SK-N-SH treated with all-trans-retinoic acid at 6 μM for 48 hours (cell line): ENCODE measurements at regions not wholly inside any gene's neighbourhood (a gene's known extent, or its start where the extent isn't known, plus 50 kb on each side); places are given as distances from the start of the nearest gene placed in this dataset.

Experiments used
- ARNTL ChIP-seq: fragments of 450-650 bp; formaldehyde crosslinking; IDR thresholded peaks from 2 replicates; pipeline ENCODE4 v1.5.0; 2020; ENCODE audit warnings: low read depth, mild to moderate bottlenecking, moderate library complexity, borderline replicate concordance
- GLIS3 ChIP-seq: fragments of 250-450 bp; sonication (Bioruptor Pico); IDR thresholded peaks from 2 replicates; pipeline ENCODE4 v1.5.0; 2020; ENCODE audit warnings: mild to moderate bottlenecking, moderate library complexity
- OSR1 ChIP-seq: fragments of 250-450 bp; sonication (Bioruptor Pico); IDR thresholded peaks from 2 replicates; pipeline ENCODE4 v1.8.0; 2022; ENCODE audit warnings: moderate library complexity, mild to moderate bottlenecking, inconsistent platforms
- PPARA ChIP-seq: fragments of 250-450 bp; sonication (Bioruptor Pico); IDR thresholded peaks from 2 replicates; pipeline ENCODE4 v1.5.0; 2020; ENCODE audit warnings: mild to moderate bottlenecking, borderline replicate concordance
- RARB ChIP-seq: fragments of 250-450 bp; sonication (Bioruptor Pico); IDR thresholded peaks from 2 replicates; pipeline ENCODE4 v1.8.0; 2021; ENCODE audit warnings: mild to moderate bottlenecking, moderate library complexity
- SNAI2 ChIP-seq: fragments of 250-450 bp; sonication (Bioruptor Pico); IDR thresholded peaks from 2 replicates; pipeline ENCODE4 v1.5.0; 2020; ENCODE audit warnings: mild to moderate bottlenecking, moderate library complexity
- TCF4 ChIP-seq: fragments of 250-450 bp; sonication (Bioruptor Pico); IDR thresholded peaks from 2 replicates; pipeline ENCODE4 v1.8.0; 2021; ENCODE audit warnings: mild to moderate bottlenecking, moderate library complexity, borderline replicate concordance
- ZNF565 ChIP-seq: fragments of 450-650 bp; formaldehyde crosslinking; conservative IDR thresholded peaks from 2 replicates; pipeline ENCODE4 v1.5.0; 2020; ENCODE audit warnings: low read depth, mild to moderate bottlenecking, moderate library complexity
- ZNF70 ChIP-seq: fragments of 450-650 bp; formaldehyde crosslinking; IDR thresholded peaks from 2 replicates; pipeline ENCODE4 v1.5.0; 2020; ENCODE audit warnings: mild to moderate bottlenecking, moderate library complexity
- ZNF8 ChIP-seq: fragments of 450-650 bp; formaldehyde crosslinking; IDR thresholded peaks from 2 replicates; pipeline ENCODE4 v1.5.0; 2020; ENCODE audit warnings: mild to moderate bottlenecking, moderate library complexity
- TF ChIP-seq, protein P1 (sequence below): fragments of 250-450 bp; sonication (Bioruptor Pico); IDR thresholded peaks from 2 replicates; pipeline ENCODE4 v1.8.0; 2020; ENCODE audit warnings: mild to moderate bottlenecking, moderate library complexity, borderline replicate concordance
- TF ChIP-seq, protein P2 (sequence below): fragments of 250-450 bp; sonication (Bioruptor Pico); IDR thresholded peaks from 2 replicates; pipeline ENCODE4 v1.8.0; 2021; ENCODE audit warnings: low read depth, mild to moderate bottlenecking, moderate library complexity, borderline replicate concordance
- TF ChIP-seq, protein P3 (sequence below): fragments of 250-450 bp; sonication (Bioruptor Pico); IDR thresholded peaks from 2 replicates; pipeline ENCODE4 v1.5.1; 2020; ENCODE audit warnings: low read depth, mild to moderate bottlenecking, moderate library complexity

DNA sequence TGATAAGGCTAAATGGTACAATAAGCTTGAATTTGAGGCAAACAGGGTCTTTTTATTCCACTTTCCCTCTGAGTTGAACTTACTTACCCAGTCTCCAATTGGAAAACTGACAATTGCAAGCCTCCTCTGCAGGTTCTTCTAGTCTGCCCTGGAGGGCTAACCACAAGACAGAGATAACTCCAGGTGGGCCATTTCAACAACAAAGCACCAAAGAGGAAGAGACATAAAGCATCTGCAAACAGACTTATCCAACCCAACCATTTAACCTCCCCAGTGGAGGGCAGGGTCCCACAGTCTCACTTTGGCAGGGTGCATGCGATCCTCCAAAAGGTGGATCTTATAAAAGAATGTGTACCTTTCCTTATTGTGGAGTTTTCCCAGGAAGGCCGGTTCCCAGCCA is 525.8 kb downstream of the DIPK2A start:
- TF ChIP-seq, protein P1, sequence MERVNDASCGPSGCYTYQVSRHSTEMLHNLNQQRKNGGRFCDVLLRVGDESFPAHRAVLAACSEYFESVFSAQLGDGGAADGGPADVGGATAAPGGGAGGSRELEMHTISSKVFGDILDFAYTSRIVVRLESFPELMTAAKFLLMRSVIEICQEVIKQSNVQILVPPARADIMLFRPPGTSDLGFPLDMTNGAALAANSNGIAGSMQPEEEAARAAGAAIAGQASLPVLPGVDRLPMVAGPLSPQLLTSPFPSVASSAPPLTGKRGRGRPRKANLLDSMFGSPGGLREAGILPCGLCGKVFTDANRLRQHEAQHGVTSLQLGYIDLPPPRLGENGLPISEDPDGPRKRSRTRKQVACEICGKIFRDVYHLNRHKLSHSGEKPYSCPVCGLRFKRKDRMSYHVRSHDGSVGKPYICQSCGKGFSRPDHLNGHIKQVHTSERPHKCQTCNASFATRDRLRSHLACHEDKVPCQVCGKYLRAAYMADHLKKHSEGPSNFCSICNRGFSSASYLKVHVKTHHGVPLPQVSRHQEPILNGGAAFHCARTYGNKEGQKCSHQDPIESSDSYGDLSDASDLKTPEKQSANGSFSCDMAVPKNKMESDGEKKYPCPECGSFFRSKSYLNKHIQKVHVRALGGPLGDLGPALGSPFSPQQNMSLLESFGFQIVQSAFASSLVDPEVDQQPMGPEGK, result no peak
- TF ChIP-seq SNAI2 (CRISPR knock-in tag) (no peak), ZNF565 (CRISPR knock-in tag) (no peak), GLIS3 (CRISPR knock-in tag) (no peak), RARB (CRISPR knock-in tag) (no peak), ARNTL (CRISPR knock-in tag) (no peak), OSR1 (CRISPR knock-in tag) (no peak), ZNF70 (CRISPR knock-in tag) (no peak), PPARA (CRISPR knock-in tag) (no peak), TCF4 (no peak), ZNF8 (CRISPR knock-in tag) (no peak)
- TF ChIP-seq, protein P2, sequence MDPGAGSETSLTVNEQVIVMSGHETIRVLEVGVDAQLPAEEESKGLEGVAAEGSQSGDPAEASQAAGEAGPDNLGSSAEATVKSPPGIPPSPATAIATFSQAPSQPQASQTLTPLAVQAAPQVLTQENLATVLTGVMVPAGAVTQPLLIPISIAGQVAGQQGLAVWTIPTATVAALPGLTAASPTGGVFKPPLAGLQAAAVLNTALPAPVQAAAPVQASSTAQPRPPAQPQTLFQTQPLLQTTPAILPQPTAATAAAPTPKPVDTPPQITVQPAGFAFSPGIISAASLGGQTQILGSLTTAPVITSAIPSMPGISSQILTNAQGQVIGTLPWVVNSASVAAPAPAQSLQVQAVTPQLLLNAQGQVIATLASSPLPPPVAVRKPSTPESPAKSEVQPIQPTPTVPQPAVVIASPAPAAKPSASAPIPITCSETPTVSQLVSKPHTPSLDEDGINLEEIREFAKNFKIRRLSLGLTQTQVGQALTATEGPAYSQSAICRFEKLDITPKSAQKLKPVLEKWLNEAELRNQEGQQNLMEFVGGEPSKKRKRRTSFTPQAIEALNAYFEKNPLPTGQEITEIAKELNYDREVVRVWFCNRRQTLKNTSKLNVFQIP (CRISPR knock-in tag), result no peak
- TF ChIP-seq, protein P3, sequence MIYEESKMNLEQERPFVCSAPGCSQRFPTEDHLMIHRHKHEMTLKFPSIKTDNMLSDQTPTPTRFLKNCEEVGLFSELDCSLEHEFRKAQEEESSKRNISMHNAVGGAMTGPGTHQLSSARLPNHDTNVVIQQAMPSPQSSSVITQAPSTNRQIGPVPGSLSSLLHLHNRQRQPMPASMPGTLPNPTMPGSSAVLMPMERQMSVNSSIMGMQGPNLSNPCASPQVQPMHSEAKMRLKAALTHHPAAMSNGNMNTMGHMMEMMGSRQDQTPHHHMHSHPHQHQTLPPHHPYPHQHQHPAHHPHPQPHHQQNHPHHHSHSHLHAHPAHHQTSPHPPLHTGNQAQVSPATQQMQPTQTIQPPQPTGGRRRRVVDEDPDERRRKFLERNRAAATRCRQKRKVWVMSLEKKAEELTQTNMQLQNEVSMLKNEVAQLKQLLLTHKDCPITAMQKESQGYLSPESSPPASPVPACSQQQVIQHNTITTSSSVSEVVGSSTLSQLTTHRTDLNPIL (CRISPR knock-in tag), result no peak
